ENCODE measurements at regions not wholly inside any gene's neighbourhood (a gene's known extent, or its start where the extent isn't known, plus 50 kb on each side); places are given as distances from the start of the nearest gene placed in this dataset.

- TF ChIP-seq POLR2A (IDR thresholded peaks at IDR 0.05): no peak
- no peak for TF ChIP-seq CTCF (IDR thresholded peaks at IDR 0.05)
Measured at GRCh38 chr13:104106705-104107393, 1040.6 kb upstream of the SLC10A2 start.
